22Rv1 (cell line): ENCODE measurements at regions not wholly inside any gene's neighbourhood (a gene's known extent, or its start where the extent isn't known, plus 50 kb on each side); places are given as distances from the start of the nearest gene placed in this dataset.

ENCODE experiments used
- ZFX ChIP-seq: fragments of 450-650 bp; IDR thresholded peaks from 2 replicates; pipeline ENCODE4 v1.6.1; 2017; ENCODE audit warnings: antibody characterized with exemption, borderline replicate concordance
- TF ChIP-seq, protein P1 (sequence below): fragments of 450-650 bp; IDR thresholded peaks from 2 replicates; pipeline ENCODE4 v1.5.1; 2017; ENCODE audit warnings: mild to moderate bottlenecking

DNA sequence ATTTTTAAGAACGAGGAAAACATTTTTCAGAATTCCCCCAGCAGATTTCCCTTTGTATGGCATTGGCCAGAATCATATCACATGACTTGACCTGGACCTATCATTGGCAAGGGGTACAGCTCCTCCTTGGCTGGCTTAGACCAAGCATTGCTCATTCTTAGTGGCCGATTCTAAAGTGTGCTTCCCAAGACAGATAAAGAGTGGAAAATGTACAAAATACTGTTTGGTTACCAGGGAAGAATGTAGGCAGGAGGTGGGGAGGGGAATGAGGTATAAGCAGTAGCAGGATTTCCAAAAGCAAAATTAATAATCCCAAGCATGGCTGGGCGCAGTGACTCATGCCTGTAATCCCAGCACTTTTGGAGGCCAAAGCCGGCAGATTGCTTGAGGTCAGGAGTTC, 75.6 kb upstream of the KRTAP11-1 start:
- TF ChIP-seq, protein P1, sequence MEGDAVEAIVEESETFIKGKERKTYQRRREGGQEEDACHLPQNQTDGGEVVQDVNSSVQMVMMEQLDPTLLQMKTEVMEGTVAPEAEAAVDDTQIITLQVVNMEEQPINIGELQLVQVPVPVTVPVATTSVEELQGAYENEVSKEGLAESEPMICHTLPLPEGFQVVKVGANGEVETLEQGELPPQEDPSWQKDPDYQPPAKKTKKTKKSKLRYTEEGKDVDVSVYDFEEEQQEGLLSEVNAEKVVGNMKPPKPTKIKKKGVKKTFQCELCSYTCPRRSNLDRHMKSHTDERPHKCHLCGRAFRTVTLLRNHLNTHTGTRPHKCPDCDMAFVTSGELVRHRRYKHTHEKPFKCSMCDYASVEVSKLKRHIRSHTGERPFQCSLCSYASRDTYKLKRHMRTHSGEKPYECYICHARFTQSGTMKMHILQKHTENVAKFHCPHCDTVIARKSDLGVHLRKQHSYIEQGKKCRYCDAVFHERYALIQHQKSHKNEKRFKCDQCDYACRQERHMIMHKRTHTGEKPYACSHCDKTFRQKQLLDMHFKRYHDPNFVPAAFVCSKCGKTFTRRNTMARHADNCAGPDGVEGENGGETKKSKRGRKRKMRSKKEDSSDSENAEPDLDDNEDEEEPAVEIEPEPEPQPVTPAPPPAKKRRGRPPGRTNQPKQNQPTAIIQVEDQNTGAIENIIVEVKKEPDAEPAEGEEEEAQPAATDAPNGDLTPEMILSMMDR: no peak
- no peak for TF ChIP-seq ZFX
